OCI-LY3 (cell line): ENCODE measurements at regions not wholly inside any gene's neighbourhood (a gene's known extent, or its start where the extent isn't known, plus 50 kb on each side); places are given as distances from the start of the nearest gene placed in this dataset.

Source experiments
- EZH2phosphoT487 ChIP-seq: fragments of 200-600 bp; shearing (Covaris generic); IDR thresholded peaks from 2 replicates; pipeline ENCODE4 v1.6.1; 2018; ENCODE audit warnings: antibody characterized with exemption, mixed run types, low read depth
- TF ChIP-seq, protein P1 (sequence below): fragments of 200-600, 300-600 bp; sonication (generic); IDR thresholded peaks from 2 replicates; pipeline ENCODE4 v1.5.1; 2014; ENCODE audit warnings: antibody characterized with exemption, low read length, low read depth

DNA sequence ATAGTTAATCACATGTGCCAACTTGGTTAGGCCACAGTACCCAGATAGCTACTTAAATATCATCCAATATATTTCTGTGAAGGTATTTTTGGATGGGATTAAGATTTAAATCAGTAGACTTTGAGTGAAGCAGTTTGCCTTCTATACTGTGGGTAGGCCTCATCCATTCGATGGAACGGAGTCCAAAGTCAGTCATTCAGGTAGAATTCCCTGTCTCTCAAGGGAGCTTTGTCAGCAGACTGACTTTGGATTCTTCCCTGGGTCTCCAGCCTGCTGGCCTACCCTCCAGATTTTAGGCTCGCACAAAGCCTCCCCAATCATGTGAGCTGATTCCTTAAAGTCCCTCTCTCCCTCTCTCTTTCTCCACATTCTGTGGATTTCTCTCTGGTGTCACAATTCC, 145.1 kb upstream of the MAGI3 start:
- TF ChIP-seq, protein P1, sequence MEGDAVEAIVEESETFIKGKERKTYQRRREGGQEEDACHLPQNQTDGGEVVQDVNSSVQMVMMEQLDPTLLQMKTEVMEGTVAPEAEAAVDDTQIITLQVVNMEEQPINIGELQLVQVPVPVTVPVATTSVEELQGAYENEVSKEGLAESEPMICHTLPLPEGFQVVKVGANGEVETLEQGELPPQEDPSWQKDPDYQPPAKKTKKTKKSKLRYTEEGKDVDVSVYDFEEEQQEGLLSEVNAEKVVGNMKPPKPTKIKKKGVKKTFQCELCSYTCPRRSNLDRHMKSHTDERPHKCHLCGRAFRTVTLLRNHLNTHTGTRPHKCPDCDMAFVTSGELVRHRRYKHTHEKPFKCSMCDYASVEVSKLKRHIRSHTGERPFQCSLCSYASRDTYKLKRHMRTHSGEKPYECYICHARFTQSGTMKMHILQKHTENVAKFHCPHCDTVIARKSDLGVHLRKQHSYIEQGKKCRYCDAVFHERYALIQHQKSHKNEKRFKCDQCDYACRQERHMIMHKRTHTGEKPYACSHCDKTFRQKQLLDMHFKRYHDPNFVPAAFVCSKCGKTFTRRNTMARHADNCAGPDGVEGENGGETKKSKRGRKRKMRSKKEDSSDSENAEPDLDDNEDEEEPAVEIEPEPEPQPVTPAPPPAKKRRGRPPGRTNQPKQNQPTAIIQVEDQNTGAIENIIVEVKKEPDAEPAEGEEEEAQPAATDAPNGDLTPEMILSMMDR: no peak
- no peak for TF ChIP-seq EZH2phosphoT487
